GM21786 (cell line): ENCODE measurements at regions not wholly inside any gene's neighbourhood (a gene's known extent, or its start where the extent isn't known, plus 50 kb on each side); places are given as distances from the start of the nearest gene placed in this dataset.
"Not testable (repeated sequence)": the region's sequence is repeated elsewhere in the genome, so short reads cannot be mapped to it uniquely, and the experiment has no call there.

Source experiments
- ATAC-seq: cut with Tn5 transposase; IDR thresholded peaks from one replicate; pipeline ENCODE4 v1.9.1; 2021; ENCODE audit not compliant: unreplicated experiment

DNA sequence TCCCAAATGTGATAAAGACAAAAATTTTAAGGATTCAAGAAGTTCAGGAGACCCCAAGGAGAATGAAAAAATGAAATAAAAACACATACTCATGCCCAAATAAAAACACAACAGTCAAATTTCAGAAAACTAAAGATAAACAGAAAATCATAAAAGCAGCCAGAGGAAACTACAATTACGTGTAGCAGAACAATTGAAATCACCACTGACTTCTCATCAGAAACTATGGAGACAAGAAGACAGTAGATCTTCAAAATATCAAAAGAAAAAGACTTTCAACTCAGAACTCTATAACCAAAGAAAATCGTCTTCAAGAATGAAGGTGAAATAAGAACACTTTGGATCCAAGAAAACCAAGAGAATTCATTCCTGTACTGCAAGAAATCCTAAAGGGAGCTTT, 54.9 kb downstream of the DIO3 start:
- no peak for ATAC-seq

GRCh38 chr14:101619484-101619883, 58.2 kb downstream of the DIO3 start:
- no peak for ATAC-seq

- ATAC-seq: no peak
Measured at GRCh38 chr14:101620031-101620788, 58.9 kb downstream of the DIO3 start.

DNA sequence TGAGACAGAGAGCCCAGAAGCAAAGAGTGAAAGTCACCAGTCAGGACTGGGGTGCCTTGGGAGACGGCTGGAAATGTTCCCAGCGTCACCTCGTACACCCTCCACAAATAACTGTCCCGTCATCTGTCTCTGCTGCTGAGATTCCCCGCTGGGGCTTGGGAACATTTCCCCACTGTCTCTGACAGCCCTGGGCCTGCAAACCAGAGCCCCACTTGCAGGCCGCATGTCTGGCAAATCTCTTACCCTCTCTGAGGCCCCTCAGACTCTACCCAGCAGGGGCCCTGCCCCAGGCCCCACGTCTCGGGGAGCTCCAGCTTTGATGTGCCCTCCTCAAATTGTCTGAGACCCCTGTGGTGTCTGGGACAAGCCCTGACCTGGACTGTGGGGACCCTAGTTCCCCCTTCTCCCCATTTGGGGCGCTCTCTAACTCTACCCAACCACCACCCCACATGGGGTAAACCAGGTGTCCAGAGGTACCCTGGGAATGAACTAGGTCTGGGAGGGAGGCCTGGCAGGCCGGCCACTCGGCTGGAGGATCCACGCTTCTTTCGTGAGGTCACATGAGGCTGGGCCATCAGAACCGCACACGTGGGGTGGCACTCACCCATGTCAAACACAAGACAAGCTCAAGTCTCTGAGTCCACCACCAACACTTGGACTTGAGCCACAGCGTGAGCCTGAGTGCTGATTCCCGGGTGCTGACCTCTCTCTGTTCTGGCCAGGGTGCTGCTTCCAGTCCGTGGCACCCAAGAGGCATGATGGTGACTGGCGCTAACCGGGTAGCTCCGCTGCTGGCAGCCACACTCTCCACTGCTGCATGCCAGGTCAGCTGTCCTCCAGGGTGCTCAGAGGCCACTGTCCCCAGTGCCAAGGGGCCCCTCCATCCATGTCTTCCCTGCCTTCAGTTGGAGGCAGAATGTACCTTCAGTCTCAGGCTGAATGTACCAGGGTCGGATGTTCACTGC, 59.8 kb downstream of the DIO3 start:
- no peak for ATAC-seq

GRCh38 chr14:101622251-101623076, 61.2 kb downstream of the DIO3 start:
- ATAC-seq: no peak

- ATAC-seq: no peak
Measured at GRCh38 chr14:101623077-101623372, 61.7 kb downstream of the DIO3 start.

- ATAC-seq: no peak
Measured at GRCh38 chr14:101623685-101624444, 62.6 kb downstream of the DIO3 start.

- ATAC-seq: no peak
Measured at GRCh38 chr14:101624536-101624935, 63.2 kb downstream of the DIO3 start.

GRCh38 chr14:101625336-101626097, 64.2 kb downstream of the DIO3 start:
- ATAC-seq: no peak

DNA sequence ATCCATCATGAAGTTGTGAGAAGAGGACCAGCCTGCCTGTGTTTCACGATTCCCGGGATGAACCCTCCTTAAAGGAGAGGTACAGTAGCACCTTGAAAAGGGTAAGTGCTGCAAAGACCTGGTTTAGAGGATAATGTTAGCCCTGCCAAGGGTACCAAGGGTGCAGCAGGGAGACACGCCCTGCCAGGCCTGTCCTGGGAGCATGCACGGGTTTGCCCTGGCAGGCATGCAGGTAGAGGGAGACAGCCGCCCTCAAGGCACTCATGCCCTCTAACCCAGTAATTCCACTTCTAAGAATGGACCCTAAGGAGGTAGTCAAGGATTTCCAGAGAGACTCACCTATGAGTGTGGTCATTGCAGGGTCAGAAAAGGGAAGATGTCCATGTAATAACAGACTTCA, 65.0 kb downstream of the DIO3 start:
- no peak for ATAC-seq

- no peak for ATAC-seq
Measured at GRCh38 chr14:101627915-101628262, 66.6 kb downstream of the DIO3 start.

DNA sequence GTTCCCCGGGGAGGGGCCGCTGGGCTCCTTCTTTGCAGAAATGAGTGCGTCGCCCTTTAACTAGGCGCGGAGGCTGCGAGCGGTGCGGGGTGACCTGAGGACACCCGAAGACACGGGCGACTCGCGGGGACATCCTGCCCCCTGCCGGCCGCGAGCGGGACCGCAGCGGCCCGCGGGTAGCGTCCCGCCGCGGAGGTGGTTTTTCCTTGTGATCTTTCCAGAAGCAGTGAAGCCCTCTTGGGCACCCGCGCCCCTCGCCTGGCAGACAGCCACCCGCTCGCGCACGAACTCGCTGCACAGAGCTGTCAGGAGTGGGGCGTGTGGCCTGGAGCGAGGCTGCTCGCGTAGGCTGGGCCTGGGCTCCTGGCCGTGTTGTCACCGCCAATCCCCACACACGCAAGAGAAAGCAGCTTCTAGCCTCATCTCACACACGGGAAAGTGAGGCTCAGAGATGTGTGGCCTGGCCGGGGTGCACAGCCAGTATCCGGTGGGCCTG, 67.2 kb downstream of the DIO3 start:
- peak; percentile 75 for ATAC-seq

GRCh38 chr14:101628975-101629374, 67.7 kb downstream of the DIO3 start:
- ATAC-seq: no peak

DNA sequence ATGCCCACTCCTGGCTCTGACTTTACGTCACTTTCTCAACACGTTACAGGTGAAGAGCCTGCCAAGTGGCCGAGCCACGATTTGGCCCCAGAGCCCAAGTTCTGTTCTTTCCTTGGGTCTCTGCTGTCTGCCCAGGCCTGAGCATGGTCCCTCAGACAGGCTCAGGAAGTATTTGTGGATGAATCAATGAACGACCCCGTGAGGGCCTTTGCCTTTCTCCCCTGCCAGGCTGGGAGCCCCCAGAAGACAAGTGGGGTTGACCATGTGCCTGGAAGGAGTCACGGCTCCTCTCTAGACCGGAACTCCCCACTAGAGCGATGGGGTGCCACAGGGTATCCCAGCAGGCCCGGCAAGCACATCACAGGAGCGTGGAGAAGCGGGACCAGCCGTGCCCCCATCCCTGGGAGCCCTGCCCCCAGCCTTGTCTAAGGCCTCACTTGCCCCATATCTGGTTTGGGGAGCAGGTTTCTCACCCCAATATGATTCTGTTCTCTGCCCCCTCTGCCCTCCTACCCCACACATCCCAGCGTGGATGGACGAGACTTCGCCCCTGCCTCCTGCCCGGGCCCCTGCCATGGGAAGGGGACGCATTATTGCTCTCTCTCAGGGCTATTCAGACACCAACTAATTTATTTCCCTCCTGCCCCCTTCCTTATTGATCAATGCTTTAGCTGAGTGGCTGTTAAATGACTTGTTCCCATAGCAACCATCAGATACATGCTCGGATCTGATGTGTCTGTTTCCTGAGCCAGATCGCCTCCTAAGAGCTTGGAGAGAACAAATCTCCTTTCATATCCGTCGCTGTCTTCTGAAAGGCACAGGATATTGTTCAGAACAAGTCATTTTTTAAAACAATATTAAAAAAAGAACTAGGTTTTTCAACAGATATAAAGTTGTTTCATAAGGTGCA, 69.0 kb downstream of the DIO3 start:
- no peak for ATAC-seq

- no peak for ATAC-seq
Measured at GRCh38 chr14:101631199-101631598, 69.9 kb downstream of the DIO3 start.

DNA sequence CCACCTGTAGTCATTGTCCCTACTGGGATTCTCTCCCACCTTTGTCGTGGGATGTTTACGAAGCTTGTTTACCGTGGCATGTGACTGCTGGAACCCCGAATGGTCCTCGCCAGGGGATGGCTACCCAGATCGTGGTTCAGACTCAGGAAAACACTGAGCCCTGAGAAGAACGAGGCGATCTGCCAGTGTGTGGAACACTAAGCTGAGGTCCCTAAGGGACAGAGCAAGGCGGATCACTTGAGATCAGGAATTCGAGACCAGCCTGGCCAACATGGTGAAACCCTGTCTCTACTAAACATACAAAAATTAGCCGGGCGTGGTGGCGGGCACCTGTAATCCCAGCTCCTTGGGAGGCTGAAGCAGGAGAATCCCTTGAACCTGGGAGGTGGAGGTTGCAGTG, 70.7 kb downstream of the DIO3 start:
- not testable (repeated sequence) for ATAC-seq

DNA sequence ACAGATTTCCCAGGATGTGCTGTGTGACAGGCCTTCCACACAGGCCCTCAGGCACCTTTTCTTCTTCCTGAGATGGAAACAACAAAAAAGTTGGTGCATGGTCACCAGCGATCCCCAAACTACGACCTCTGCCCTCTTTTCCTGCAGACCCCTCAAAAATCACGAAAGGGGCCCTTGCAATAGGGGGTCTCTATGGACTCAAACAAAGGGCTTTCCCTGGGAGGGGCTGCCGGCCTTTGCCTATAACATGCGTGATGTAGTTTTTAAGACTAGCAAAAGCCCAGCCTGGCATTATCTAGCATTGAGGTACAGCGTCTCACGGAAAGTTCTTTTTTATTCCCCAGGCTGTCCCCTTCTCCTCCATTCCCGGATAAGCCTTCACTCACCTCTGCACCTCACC, 71.2 kb downstream of the DIO3 start:
- ATAC-seq: no peak

DNA sequence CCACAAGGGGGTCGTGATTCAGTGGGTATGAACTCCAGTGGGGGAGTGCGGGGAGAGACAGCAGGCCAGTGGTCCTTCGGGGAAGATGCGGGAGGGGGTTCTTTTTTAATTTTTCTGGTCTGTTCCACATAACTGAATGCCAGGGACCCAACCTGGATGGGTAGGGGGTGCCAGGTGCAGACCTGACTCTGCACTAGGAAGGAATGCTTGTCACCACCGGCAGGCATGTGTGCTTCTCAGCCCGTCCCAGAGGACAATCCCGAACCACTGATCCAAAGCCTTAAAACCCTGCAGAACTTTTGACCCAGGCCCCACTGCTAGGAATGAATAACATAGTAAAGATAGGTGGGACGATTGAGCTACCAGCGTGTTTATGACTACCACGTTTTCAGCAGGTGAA, 72.0 kb downstream of the DIO3 start:
- no peak for ATAC-seq
